HepG2 (cell line): ENCODE measurements at regions not wholly inside any gene's neighbourhood (a gene's known extent, or its start where the extent isn't known, plus 50 kb on each side); places are given as distances from the start of the nearest gene placed in this dataset.

ENCODE experiments used
- ADNP ChIP-seq: sonication (generic); formaldehyde crosslinking; IDR thresholded peaks from 2 replicates; pipeline ENCODE4 v1.4.0; 2020; ENCODE audit warnings: missing genetic modification reagents
- EP300 ChIP-seq, 3 experiments: sonication (generic) in 1 of 3; formaldehyde crosslinking in 1 of 3; IDR thresholded peaks; 2 replicates each; pipeline versions ENCODE4 v1.5.1 to v1.6.1; 2011 to 2020; ENCODE audit warnings: low read depth in 2 of 3, low read length in 2 of 3, borderline replicate concordance in 1 of 3, improper control_type of control experiment in 1 of 3, mild to moderate bottlenecking in 1 of 3, missing genetic modification reagents in 1 of 3, moderate library complexity in 1 of 3
- ZMAT3 ChIP-seq: sonication (generic); formaldehyde crosslinking; conservative IDR thresholded peaks from 2 replicates; pipeline ENCODE4 v1.7.0; 2021; ENCODE audit warnings: missing genetic modification reagents
- ZNF607 ChIP-seq: sonication (generic); formaldehyde crosslinking; IDR thresholded peaks from 2 replicates; pipeline ENCODE4 v1.5.1; 2020; ENCODE audit warnings: missing genetic modification reagents, mild to moderate bottlenecking, borderline replicate concordance
- TF ChIP-seq, protein P1 (sequence below): sonication (generic); formaldehyde crosslinking; IDR thresholded peaks from 2 replicates; pipeline ENCODE4 v1.4.0; 2020; ENCODE audit warnings: missing genetic modification reagents
- TF ChIP-seq, protein P2 (sequence below): sonication (generic); formaldehyde crosslinking; IDR thresholded peaks from 2 replicates; pipeline ENCODE4 v1.4.0; 2020; ENCODE audit warnings: missing genetic modification reagents
- TF ChIP-seq, protein P3 (sequence below): sonication (generic); formaldehyde crosslinking; IDR thresholded peaks from 2 replicates; pipeline ENCODE4 v1.4.0; 2020; ENCODE audit warnings: missing genetic modification reagents

DNA sequence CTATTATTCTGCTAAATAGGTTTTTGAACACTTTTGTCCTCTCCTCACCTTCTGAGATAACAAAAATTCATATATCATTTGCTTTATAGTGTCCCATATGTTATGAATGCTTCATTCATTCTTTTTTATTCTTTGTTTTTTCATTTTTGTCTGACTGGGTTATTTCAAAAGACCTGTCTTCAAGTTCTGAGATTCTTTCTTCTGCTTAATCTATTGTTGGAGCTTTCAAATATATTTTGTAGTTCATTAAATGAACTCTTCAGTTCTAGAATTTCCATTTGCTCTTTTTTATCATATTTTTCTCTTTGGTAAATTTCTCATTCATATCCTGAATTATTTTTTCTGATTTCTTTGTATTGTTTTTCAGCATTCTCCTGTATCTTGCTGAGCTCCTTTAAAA is 53.1 kb upstream of the SCIN start (continued):
- TF ChIP-seq, protein P1, sequence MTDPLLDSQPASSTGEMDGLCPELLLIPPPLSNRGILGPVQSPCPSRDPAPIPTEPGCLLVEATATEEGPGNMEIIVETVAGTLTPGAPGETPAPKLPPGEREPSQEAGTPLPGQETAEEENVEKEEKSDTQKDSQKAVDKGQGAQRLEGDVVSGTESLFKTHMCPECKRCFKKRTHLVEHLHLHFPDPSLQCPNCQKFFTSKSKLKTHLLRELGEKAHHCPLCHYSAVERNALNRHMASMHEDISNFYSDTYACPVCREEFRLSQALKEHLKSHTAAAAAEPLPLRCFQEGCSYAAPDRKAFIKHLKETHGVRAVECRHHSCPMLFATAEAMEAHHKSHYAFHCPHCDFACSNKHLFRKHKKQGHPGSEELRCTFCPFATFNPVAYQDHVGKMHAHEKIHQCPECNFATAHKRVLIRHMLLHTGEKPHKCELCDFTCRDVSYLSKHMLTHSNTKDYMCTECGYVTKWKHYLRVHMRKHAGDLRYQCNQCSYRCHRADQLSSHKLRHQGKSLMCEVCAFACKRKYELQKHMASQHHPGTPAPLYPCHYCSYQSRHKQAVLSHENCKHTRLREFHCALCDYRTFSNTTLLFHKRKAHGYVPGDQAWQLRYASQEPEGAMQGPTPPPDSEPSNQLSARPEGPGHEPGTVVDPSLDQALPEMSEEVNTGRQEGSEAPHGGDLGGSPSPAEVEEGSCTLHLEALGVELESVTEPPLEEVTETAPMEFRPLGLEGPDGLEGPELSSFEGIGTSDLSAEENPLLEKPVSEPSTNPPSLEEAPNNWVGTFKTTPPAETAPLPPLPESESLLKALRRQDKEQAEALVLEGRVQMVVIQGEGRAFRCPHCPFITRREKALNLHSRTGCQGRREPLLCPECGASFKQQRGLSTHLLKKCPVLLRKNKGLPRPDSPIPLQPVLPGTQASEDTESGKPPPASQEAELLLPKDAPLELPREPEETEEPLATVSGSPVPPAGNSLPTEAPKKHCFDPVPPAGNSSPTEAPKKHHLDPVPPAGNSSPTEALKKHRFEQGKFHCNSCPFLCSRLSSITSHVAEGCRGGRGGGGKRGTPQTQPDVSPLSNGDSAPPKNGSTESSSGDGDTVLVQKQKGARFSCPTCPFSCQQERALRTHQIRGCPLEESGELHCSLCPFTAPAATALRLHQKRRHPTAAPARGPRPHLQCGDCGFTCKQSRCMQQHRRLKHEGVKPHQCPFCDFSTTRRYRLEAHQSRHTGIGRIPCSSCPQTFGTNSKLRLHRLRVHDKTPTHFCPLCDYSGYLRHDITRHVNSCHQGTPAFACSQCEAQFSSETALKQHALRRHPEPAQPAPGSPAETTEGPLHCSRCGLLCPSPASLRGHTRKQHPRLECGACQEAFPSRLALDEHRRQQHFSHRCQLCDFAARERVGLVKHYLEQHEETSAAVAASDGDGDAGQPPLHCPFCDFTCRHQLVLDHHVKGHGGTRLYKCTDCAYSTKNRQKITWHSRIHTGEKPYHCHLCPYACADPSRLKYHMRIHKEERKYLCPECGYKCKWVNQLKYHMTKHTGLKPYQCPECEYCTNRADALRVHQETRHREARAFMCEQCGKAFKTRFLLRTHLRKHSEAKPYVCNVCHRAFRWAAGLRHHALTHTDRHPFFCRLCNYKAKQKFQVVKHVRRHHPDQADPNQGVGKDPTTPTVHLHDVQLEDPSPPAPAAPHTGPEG, result no peak
- TF ChIP-seq EP300 (IDR thresholded peaks at IDR 0.05; ENCODE audit: low read depth in 2 of 2, low read length in 2 of 2) (no peak), EP300 (CRISPR knock-in tag; IDR thresholded peaks at IDR 0.05; ENCODE audit: borderline replicate concordance) (no peak), ZMAT3 (CRISPR knock-in tag) (no peak), ADNP (no peak), ZNF607 (no peak)
- TF ChIP-seq, protein P2, sequence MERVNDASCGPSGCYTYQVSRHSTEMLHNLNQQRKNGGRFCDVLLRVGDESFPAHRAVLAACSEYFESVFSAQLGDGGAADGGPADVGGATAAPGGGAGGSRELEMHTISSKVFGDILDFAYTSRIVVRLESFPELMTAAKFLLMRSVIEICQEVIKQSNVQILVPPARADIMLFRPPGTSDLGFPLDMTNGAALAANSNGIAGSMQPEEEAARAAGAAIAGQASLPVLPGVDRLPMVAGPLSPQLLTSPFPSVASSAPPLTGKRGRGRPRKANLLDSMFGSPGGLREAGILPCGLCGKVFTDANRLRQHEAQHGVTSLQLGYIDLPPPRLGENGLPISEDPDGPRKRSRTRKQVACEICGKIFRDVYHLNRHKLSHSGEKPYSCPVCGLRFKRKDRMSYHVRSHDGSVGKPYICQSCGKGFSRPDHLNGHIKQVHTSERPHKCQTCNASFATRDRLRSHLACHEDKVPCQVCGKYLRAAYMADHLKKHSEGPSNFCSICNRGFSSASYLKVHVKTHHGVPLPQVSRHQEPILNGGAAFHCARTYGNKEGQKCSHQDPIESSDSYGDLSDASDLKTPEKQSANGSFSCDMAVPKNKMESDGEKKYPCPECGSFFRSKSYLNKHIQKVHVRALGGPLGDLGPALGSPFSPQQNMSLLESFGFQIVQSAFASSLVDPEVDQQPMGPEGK (CRISPR knock-in tag), result no peak
- TF ChIP-seq, protein P3, sequence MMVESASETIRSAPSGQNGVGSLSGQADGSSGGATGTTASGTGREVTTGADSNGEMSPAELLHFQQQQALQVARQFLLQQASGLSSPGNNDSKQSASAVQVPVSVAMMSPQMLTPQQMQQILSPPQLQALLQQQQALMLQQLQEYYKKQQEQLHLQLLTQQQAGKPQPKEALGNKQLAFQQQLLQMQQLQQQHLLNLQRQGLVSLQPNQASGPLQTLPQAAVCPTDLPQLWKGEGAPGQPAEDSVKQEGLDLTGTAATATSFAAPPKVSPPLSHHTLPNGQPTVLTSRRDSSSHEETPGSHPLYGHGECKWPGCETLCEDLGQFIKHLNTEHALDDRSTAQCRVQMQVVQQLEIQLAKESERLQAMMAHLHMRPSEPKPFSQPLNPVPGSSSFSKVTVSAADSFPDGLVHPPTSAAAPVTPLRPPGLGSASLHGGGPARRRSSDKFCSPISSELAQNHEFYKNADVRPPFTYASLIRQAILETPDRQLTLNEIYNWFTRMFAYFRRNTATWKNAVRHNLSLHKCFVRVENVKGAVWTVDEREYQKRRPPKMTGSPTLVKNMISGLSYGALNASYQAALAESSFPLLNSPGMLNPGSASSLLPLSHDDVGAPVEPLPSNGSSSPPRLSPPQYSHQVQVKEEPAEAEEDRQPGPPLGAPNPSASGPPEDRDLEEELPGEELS (CRISPR knock-in tag), result no peak
